A549 (cell line): ENCODE measurements at regions not wholly inside any gene's neighbourhood (a gene's known extent, or its start where the extent isn't known, plus 50 kb on each side); places are given as distances from the start of the nearest gene placed in this dataset.
A peak's percentile ranks its signal among the peaks of the same experiment; 100 is the strongest.

Experiments
- ATAC-seq, 2 experiments: fragments of 200-7000 bp in 1 of 2; fragments of >200 bp in 1 of 2; cut with Nextera tagmentation in 1 of 2; cut with Tn5 transposase in 1 of 2; 3 replicates each; pipeline versions ENCODE4 v1.8.0 to v1.9.1; 2018 to 2020; ENCODE audit warnings: mild to moderate bottlenecking in 1 of 2, moderate library complexity in 1 of 2
- CTCF ChIA-PET: fragments of 300-600 bp; sonication (Branson Sonifier 250); formaldehyde crosslinking; extraction: SDS; loops from one replicate; lab custom pipeline; 2021; ENCODE audit warnings: antibody characterized with exemption, inconsistent platforms; lab: Yijun Ruan, JAX
- POLR2A ChIA-PET: fragments of 350-600 bp; formaldehyde crosslinking; extraction: SDS; loops from one replicate; lab custom pipeline; 2021; ENCODE audit warnings: antibody characterized with exemption, inconsistent platforms; lab: Yijun Ruan, JAX
- DNase-seq, 2 experiments: peaks; one replicate each; pipeline versions ENCODE4 v3.0.0 to v3.0.0-alpha.2; 2011 to 2016; ENCODE audit warnings: low read depth in 1 of 2, low spot score in 1 of 2
- FAIRE-seq: peaks from 2 replicates; lab custom pipeline; 2011; peaks lifted over from hg19 to GRCh38; lab: Jason Lieb, UNC
- H3K27ac ChIP-seq, 2 experiments: fragments of >200 bp; sonication (Bioruptor Twin); formaldehyde crosslinking; 3 replicates each; pipeline ENCODE4 v1.5.1; 2016 to 2017
- H3K4me1 ChIP-seq: fragments of >200 bp; sonication (Bioruptor Twin); formaldehyde crosslinking; 3 replicates; pipeline ENCODE4 v1.6.1; 2016
- H3K4me2 ChIP-seq: fragments of >200 bp; sonication (Bioruptor Twin); formaldehyde crosslinking; 3 replicates; pipeline ENCODE4 v1.6.1; 2016
- H3K4me3 ChIP-seq: fragments of >200 bp; sonication (Bioruptor Twin); formaldehyde crosslinking; 3 replicates; pipeline ENCODE4 v1.5.1; 2016
- H3K9me3 ChIP-seq: fragments of >200 bp; sonication (Bioruptor Twin); formaldehyde crosslinking; 3 replicates; pipeline ENCODE4 v1.6.1; 2016
- BCL3 ChIP-seq: fragments of >200 bp; sonication (Bioruptor Twin); formaldehyde crosslinking; IDR thresholded peaks from 3 replicates; pipeline ENCODE4 v1.6.1; 2016
- CBX2 ChIP-seq: fragments of 200-600 bp; sonication (generic); IDR thresholded peaks from 2 replicates; pipeline ENCODE4 v1.6.1; 2016; ENCODE audit warnings: low read depth, mild to moderate bottlenecking, borderline replicate concordance
- CBX8 ChIP-seq: fragments of 200-600 bp; sonication (generic); IDR thresholded peaks from 2 replicates; pipeline ENCODE4 v1.6.1; 2016
- CEBPB ChIP-seq, 2 experiments: fragments of >200 bp in 1 of 2; sonication (Bioruptor Twin) in 1 of 2; formaldehyde crosslinking in 1 of 2; IDR thresholded peaks; 2 replicates each; pipeline ENCODE4 v1.6.1; 2012 to 2016
- CHD2 ChIP-seq: fragments of 150-350 bp; IDR thresholded peaks from 2 replicates; pipeline ENCODE4 v1.6.1; 2014; ENCODE audit warnings: low read length; ENCODE audit not compliant: partially characterized antibody
- CHD4 ChIP-seq: fragments of 200-600 bp; sonication (generic); IDR thresholded peaks from 2 replicates; pipeline ENCODE4 v1.6.1; 2016; ENCODE audit warnings: antibody characterized with exemption, mild to moderate bottlenecking, borderline replicate concordance
- CTCF ChIP-seq: fragments of >200 bp; sonication (Bioruptor Twin); formaldehyde crosslinking; IDR thresholded peaks from 3 replicates; pipeline ENCODE4 v1.5.1; 2016
- EHF ChIP-seq: fragments of 250-450 bp; sonication (Bioruptor Pico); IDR thresholded peaks from 2 replicates; pipeline ENCODE4 v1.5.0; 2020; ENCODE audit warnings: mild to moderate bottlenecking
- ELK1 ChIP-seq: fragments of 150-350 bp; IDR thresholded peaks from 2 replicates; pipeline ENCODE4 v1.6.1; 2014; ENCODE audit warnings: low read depth, mild to moderate bottlenecking, low read length
- EP300 ChIP-seq, 2 experiments: fragments of >200 bp; sonication (Bioruptor Twin); formaldehyde crosslinking; IDR thresholded peaks; 2 replicates in 1 of 2; 3 replicates in 1 of 2; pipeline ENCODE4 v1.6.1; 2016 to 2017
- ESRRA ChIP-seq: fragments of 150-350 bp; IDR thresholded peaks from 2 replicates; pipeline ENCODE4 v1.6.1; 2014; ENCODE audit warnings: mild to moderate bottlenecking, low read length, borderline replicate concordance
- HDAC2 ChIP-seq: fragments of 200-600 bp; sonication (generic); IDR thresholded peaks from 2 replicates; pipeline ENCODE4 v1.6.1; 2016
- HMGXB4 ChIP-seq: fragments of 250-450 bp; sonication (Bioruptor Pico); IDR thresholded peaks from 2 replicates; pipeline ENCODE4 v1.5.0; 2021; ENCODE audit warnings: mild to moderate bottlenecking, moderate library complexity, borderline replicate concordance
- JUNB ChIP-seq: fragments of >200 bp; sonication (Bioruptor Twin); formaldehyde crosslinking; IDR thresholded peaks from 2 replicates; pipeline ENCODE4 v1.6.1; 2016
- KDM1A ChIP-seq: fragments of 200-600 bp; sonication (generic); IDR thresholded peaks from 2 replicates; pipeline ENCODE4 v1.6.1; 2016; ENCODE audit warnings: low read depth, mild to moderate bottlenecking
- PBX3 ChIP-seq: IDR thresholded peaks from 2 replicates; pipeline ENCODE4 v1.6.1; 2012
- POLR2A ChIP-seq: IDR thresholded peaks from 2 replicates; pipeline ENCODE4 v1.6.1; 2012; ENCODE audit warnings: mild to moderate bottlenecking, low read length
- POLR2AphosphoS2 ChIP-seq: conservative IDR thresholded peaks from 2 replicates; pipeline ENCODE4 v1.6.1; 2012; ENCODE audit warnings: low read length, improper control_type of control experiment, inconsistent platforms
- RCOR1 ChIP-seq: fragments of 150-350 bp; IDR thresholded peaks from 2 replicates; pipeline ENCODE4 v1.6.1; 2014; ENCODE audit warnings: antibody characterized with exemption, low read length, low read depth
- REST ChIP-seq: fragments of 200-600 bp; sonication (generic); IDR thresholded peaks from 2 replicates; pipeline ENCODE4 v1.6.1; 2016; ENCODE audit warnings: antibody characterized with exemption, mild to moderate bottlenecking, moderate library complexity
- RNF2 ChIP-seq: fragments of 200-600 bp; sonication (generic); IDR thresholded peaks from 2 replicates; pipeline ENCODE4 v1.6.1; 2016; ENCODE audit warnings: low read depth, mild to moderate bottlenecking, antibody characterized with exemption, moderate library complexity, borderline replicate concordance
- SREBF2 ChIP-seq: fragments of 450-650 bp; IDR thresholded peaks from 2 replicates; pipeline ENCODE4 v1.6.1; 2014; ENCODE audit warnings: mild to moderate bottlenecking, moderate library complexity
- TFCP2L1 ChIP-seq: fragments of 250-450 bp; sonication (Bioruptor Pico); IDR thresholded peaks from 2 replicates; pipeline ENCODE4 v1.5.0; 2021; ENCODE audit warnings: mild to moderate bottlenecking
- ZC3H11A ChIP-seq: fragments of 450-650 bp; IDR thresholded peaks from 2 replicates; pipeline ENCODE4 v1.6.1; 2014; ENCODE audit warnings: antibody characterized with exemption, mild to moderate bottlenecking
- ZSCAN20 ChIP-seq: fragments of 250-450 bp; sonication (Bioruptor Pico); IDR thresholded peaks from 2 replicates; pipeline ENCODE4 v1.8.0; 2022; ENCODE audit warnings: mild to moderate bottlenecking, moderate library complexity
- WGBS: methylation state at CpG from one replicate; pipeline ENCODE4 v1.1.6; 2017; ENCODE audit errors: missing lambda C conversion rate; 5-methylcytosine and 5-hydroxymethylcytosine counted together

GRCh38 chr7:32330602-32331001 lies 159.6 kb downstream of the LSM5 start:
- no peak overlapping the region for H3K27ac ChIP-seq
- no peaks in the 10 kb centered on the region for H3K4me1 ChIP-seq
- no peak for TF ChIP-seq RNF2
- TF ChIP-seq CTCF = no peak
- TF ChIP-seq CEBPB (IDR thresholded peaks at IDR 0.05) = no peak
- TF ChIP-seq EHF (CRISPR knock-in tag) = no peak
- no peak for TF ChIP-seq HMGXB4
- TF ChIP-seq KDM1A = no peak
- no peak for TF ChIP-seq POLR2AphosphoS2
- TF ChIP-seq EP300 (IDR thresholded peaks at IDR 0.05) = no peak
- ChIA-PET POLR2A (no interaction called here), CTCF (interaction anchor here (0.7 kb wide), 1 partner anchor 11 kb away, joined by 3 read pairs; no protein-coding TSS in a partner anchor)
- no peak overlapping the region for H3K4me3 ChIP-seq
- WGBS = 35% methylated on average over 5 of the region's 5 CpGs
- FAIRE-seq = no peak
- H3K4me2 ChIP-seq = no peak overlapping the region
- no peaks in the 10 kb centered on the region; the same call in 2 of the 3 replicates for H3K9me3 ChIP-seq
- DNase-seq = no peak
- ATAC-seq = no peak

GRCh38 chr7:32326078-32326477 lies 164.1 kb downstream of the LSM5 start:
- no peak for FAIRE-seq
- no peak overlapping the region for H3K4me2 ChIP-seq
- 0 out of 6 replicates have a peak, but pooled peaks of 1 of the 2 experiments have one; percentile 30 for ATAC-seq
- no peak for TF ChIP-seq TFCP2L1 (CRISPR knock-in tag)
- TF ChIP-seq ESRRA = no peak
- no peak for TF ChIP-seq CBX2
- no peak for TF ChIP-seq PBX3
- no peak for TF ChIP-seq SREBF2
- no peak for TF ChIP-seq JUNB
- no peak for TF ChIP-seq POLR2A
- no peak for TF ChIP-seq CHD4
- no peak for TF ChIP-seq CBX8
- TF ChIP-seq HDAC2 = no peak
- TF ChIP-seq ZC3H11A = no peak
- no peak for TF ChIP-seq ZSCAN20
- no peak for TF ChIP-seq RCOR1
- no peak for TF ChIP-seq CHD2
- no peak for TF ChIP-seq ELK1
- no peak for TF ChIP-seq POLR2AphosphoS2
- TF ChIP-seq REST = no peak
- TF ChIP-seq BCL3 = no peak
- TF ChIP-seq, all 56 proteins: peak for 0
- Histone ChIP-seq H3K27ac (no peak overlapping the region), H3K4me1 (no peaks in the 10 kb centered on the region), H3K9me3 (no peaks in the 10 kb centered on the region; the same call in 2 of the 3 replicates), H3K4me3 (no peak overlapping the region)
- DNase-seq = no peak
- CTCF ChIA-PET = interaction anchor here (0.6 kb wide), 1 partner anchor 883 kb away, joined by 3 read pairs; no protein-coding TSS in a partner anchor
- POLR2A ChIA-PET = no interaction called here
- WGBS = 0% methylated on average over 1 of the region's 1 CpG
